H9 (cell line): ENCODE measurements at regions not wholly inside any gene's neighbourhood (a gene's known extent, or its start where the extent isn't known, plus 50 kb on each side); places are given as distances from the start of the nearest gene placed in this dataset.

Experiments used
- DNase-seq: peaks from one replicate; pipeline ENCODE4 v3.0.0-alpha.2; 2017
- H2AFZ ChIP-seq: one replicate; pipeline ENCODE4 v1.6.1; 2013; ENCODE audit warnings: mild to moderate bottlenecking, low read length, control low read depth, moderate library complexity
- H2AK5ac ChIP-seq: 2 replicates; pipeline ENCODE4 v1.6.1; 2013; ENCODE audit warnings: low read length, control low read depth, mixed read lengths; ENCODE audit not compliant: insufficient read length
- H2BK120ac ChIP-seq: one replicate; pipeline ENCODE4 v1.6.1; 2013; ENCODE audit warnings: low read depth, mild to moderate bottlenecking, low read length, control low read depth, inconsistent platforms; ENCODE audit not compliant: poor library complexity, severe bottlenecking
- H2BK12ac ChIP-seq: 2 replicates; pipeline ENCODE4 v1.6.1; 2013; ENCODE audit warnings: low read length, control low read depth, mixed read lengths, low read depth; ENCODE audit not compliant: insufficient read length
- H2BK15ac ChIP-seq: 2 replicates; pipeline ENCODE4 v1.6.1; 2013; ENCODE audit warnings: low read depth, low read length, control low read depth
- H2BK20ac ChIP-seq: one replicate; pipeline ENCODE4 v1.6.1; 2013; ENCODE audit warnings: low read depth, mild to moderate bottlenecking, low read length, control low read depth, inconsistent platforms; ENCODE audit not compliant: poor library complexity, severe bottlenecking
- H2BK5ac ChIP-seq: 2 replicates; pipeline ENCODE4 v1.6.1; 2013; ENCODE audit warnings: low read length, control low read depth, mixed read lengths; ENCODE audit not compliant: insufficient read length
- H3K14ac ChIP-seq: 2 replicates; pipeline ENCODE4 v1.6.1; 2013; ENCODE audit warnings: low read length, control low read depth; ENCODE audit not compliant: insufficient read depth
- H3K18ac ChIP-seq: 2 replicates; pipeline ENCODE4 v1.6.1; 2013; ENCODE audit warnings: low read depth, mild to moderate bottlenecking, mixed read lengths, low read length, control low read depth; ENCODE audit not compliant: insufficient read length
- H3K23ac ChIP-seq: 2 replicates; pipeline ENCODE4 v1.6.1; 2013; ENCODE audit warnings: low read length, control low read depth, mixed read lengths, low read depth; ENCODE audit not compliant: insufficient read length
- H3K23me2 ChIP-seq: 2 replicates; pipeline ENCODE4 v1.6.1; 2013; ENCODE audit warnings: low read depth, mild to moderate bottlenecking, mixed read lengths, low read length, control low read depth; ENCODE audit not compliant: insufficient read length, poor library complexity, severe bottlenecking
- H3K27ac ChIP-seq: 2 replicates; pipeline ENCODE4 v1.5.1; 2013; ENCODE audit warnings: low read length, control low read depth, mixed read lengths, low read depth; ENCODE audit not compliant: insufficient read length
- H3K27me3 ChIP-seq: 2 replicates; pipeline ENCODE4 v1.6.1; 2013; ENCODE audit warnings: low read length, control low read depth, inconsistent platforms; ENCODE audit not compliant: insufficient read depth
- H3K4ac ChIP-seq: 2 replicates; pipeline ENCODE4 v1.6.1; 2013; ENCODE audit warnings: low read depth, mild to moderate bottlenecking, control low read depth, inconsistent platforms, low read length, moderate library complexity
- H3K4me1 ChIP-seq: 2 replicates; pipeline ENCODE4 v1.6.1; 2013; ENCODE audit warnings: low read length, control low read depth, inconsistent platforms; ENCODE audit not compliant: insufficient read depth
- H3K4me2 ChIP-seq: 2 replicates; pipeline ENCODE4 v1.6.1; 2013; ENCODE audit warnings: low read length, control low read depth, mixed read lengths; ENCODE audit not compliant: insufficient read length, insufficient read depth
- H3K56ac ChIP-seq: 2 replicates; pipeline ENCODE4 v1.6.1; 2013; ENCODE audit warnings: low read depth, mild to moderate bottlenecking, mixed read lengths, low read length, control low read depth; ENCODE audit not compliant: insufficient read length
- H3K79me1 ChIP-seq: 2 replicates; pipeline ENCODE4 v1.6.1; 2013; ENCODE audit warnings: low read depth, mild to moderate bottlenecking, moderate library complexity, low read length, control low read depth, inconsistent platforms; ENCODE audit not compliant: insufficient read depth, poor library complexity, severe bottlenecking
- H3K79me2 ChIP-seq: 2 replicates; pipeline ENCODE4 v1.6.1; 2013; ENCODE audit warnings: low read length, control low read depth, inconsistent platforms; ENCODE audit not compliant: insufficient read depth
- H3K9ac ChIP-seq: 2 replicates; pipeline ENCODE4 v1.6.1; 2013; ENCODE audit warnings: low read length, control low read depth, mixed read lengths; ENCODE audit not compliant: insufficient read length; ENCODE audit errors: extremely low read depth
- H3K9me3 ChIP-seq: one replicate; pipeline ENCODE4 v1.6.1; 2013; ENCODE audit warnings: low read depth, low read length, inconsistent platforms; ENCODE audit not compliant: control insufficient read depth
- H3T11ph ChIP-seq: one replicate; pipeline ENCODE4 v1.6.1; 2013; ENCODE audit warnings: mild to moderate bottlenecking, low read length, control low read depth, inconsistent platforms
- H4K20me1 ChIP-seq: one replicate; pipeline ENCODE4 v1.6.1; 2013; ENCODE audit not compliant: control insufficient read depth, insufficient read length, insufficient read depth
- H4K5ac ChIP-seq: 2 replicates; pipeline ENCODE4 v1.6.1; 2013; ENCODE audit warnings: low read depth, mild to moderate bottlenecking, mixed read lengths, low read length, control low read depth; ENCODE audit not compliant: insufficient read length
- H4K8ac ChIP-seq: replicated peaks from 2 replicates; pipeline ENCODE4 v1.6.1; 2013; ENCODE audit warnings: low read length, control low read depth, mixed read lengths, low read depth; ENCODE audit not compliant: insufficient read length
- H4K91ac ChIP-seq: 2 replicates; pipeline ENCODE4 v1.6.1; 2013; ENCODE audit warnings: low read depth, mild to moderate bottlenecking, moderate library complexity, mixed read lengths, low read length, control low read depth; ENCODE audit not compliant: insufficient read length
- H3K27ac Mint-ChIP-seq, 3 experiments: 2 replicates in 2 of 3; 3 replicates in 1 of 3; pipeline ENCODE4 v1.8.0; 2020 to 2021; ENCODE audit warnings: mixed read lengths in 3 of 3, mild to moderate bottlenecking in 1 of 3, moderate library complexity in 1 of 3
- H3K27me3 Mint-ChIP-seq: 2 replicates; pipeline ENCODE4 v1.8.0; 2021; ENCODE audit warnings: low read depth, mild to moderate bottlenecking, moderate library complexity, mixed read lengths
- H3K36me3 Mint-ChIP-seq, 3 experiments: 2 replicates in 2 of 3; 3 replicates in 1 of 3; pipeline ENCODE4 v1.8.0; 2020 to 2021; ENCODE audit warnings: low read depth in 3 of 3, mixed read lengths in 3 of 3; ENCODE audit not compliant: insufficient read depth in 1 of 3
- H3K4me1 Mint-ChIP-seq, 2 experiments: 2 replicates each; pipeline ENCODE4 v1.8.0; 2020; ENCODE audit warnings: mixed read lengths in 2 of 2
- H3K4me3 Mint-ChIP-seq, 2 experiments: 2 replicates in 1 of 2; 3 replicates in 1 of 2; pipeline ENCODE4 v1.8.0; 2020 to 2021; ENCODE audit warnings: mild to moderate bottlenecking in 2 of 2, mixed read lengths in 2 of 2, moderate library complexity in 1 of 2
- H3K9me3 Mint-ChIP-seq, 2 experiments: 2 replicates in 1 of 2; 3 replicates in 1 of 2; pipeline ENCODE4 v1.8.0; 2020; ENCODE audit warnings: mild to moderate bottlenecking in 2 of 2, mixed read lengths in 2 of 2, moderate library complexity in 1 of 2
- CTCF ChIP-seq: fragments of 200-600 bp; sonication (generic); conservative IDR thresholded peaks from 3 replicates; pipeline ENCODE4 v1.8.0; 2021; ENCODE audit warnings: antibody characterized with exemption, mild to moderate bottlenecking
- WGBS: extraction: QIAGEN DNeasy Blood & Tissue Kit; methylation state at CpG from one replicate; pipeline ENCODE4 v1.1.7; 2013; ENCODE audit warnings: missing lambda C conversion rate, low lambda C conversion rate, mixed read lengths; ENCODE audit not compliant: insufficient read length; ENCODE audit errors: extremely low coverage; 5-methylcytosine and 5-hydroxymethylcytosine counted together

- no CpG with 5 or more reads among the region's 1 CpG for WGBS
Measured at GRCh38 chr6:112735129-112735528, 388.0 kb downstream of the RFPL4B start.

More at GRCh38 chr6:112735129-112735528, 388.0 kb downstream of the RFPL4B start:
- H3T11ph ChIP-seq, result no peak overlapping the region
- no peak overlapping the region for H3K18ac ChIP-seq
- H3K4me2 ChIP-seq, result no peak overlapping the region
- H3K79me2 ChIP-seq, result no peaks in the 10 kb centered on the region
- H4K91ac ChIP-seq, result no peak overlapping the region
- no peak for TF ChIP-seq CTCF
- no peaks in the 10 kb centered on the region for H3K4me1 ChIP-seq
- H4K20me1 ChIP-seq, result no peaks in the 10 kb centered on the region
- no peak overlapping the region for H2AFZ ChIP-seq
- H3K23ac ChIP-seq, result no peak overlapping the region
- H3K4me1 Mint-ChIP-seq, result no peaks in the 10 kb centered on the region
- no peaks in the 10 kb centered on the region for H3K27me3 Mint-ChIP-seq
- no peaks in the 10 kb centered on the region for H3K27me3 ChIP-seq
- no peak overlapping the region for H4K8ac ChIP-seq
- H3K79me1 ChIP-seq, result no peaks in the 10 kb centered on the region
- H4K5ac ChIP-seq, result no peak overlapping the region
- peaks cover 0 to 4% of the 10 kb centered on the region in 2 experiments; a peak in 3 of 5 replicates for H3K9me3 Mint-ChIP-seq
- no peak overlapping the region for H3K27ac Mint-ChIP-seq
- H2BK20ac ChIP-seq, result no peak overlapping the region
- no peaks in the 10 kb centered on the region for H3K9me3 ChIP-seq
- no peak overlapping the region for H2AK5ac ChIP-seq
- H2BK120ac ChIP-seq, result no peak overlapping the region
- no peak overlapping the region for H3K56ac ChIP-seq
- no peak overlapping the region for H3K4ac ChIP-seq
- no peak overlapping the region for H3K9ac ChIP-seq
- H3K36me3 Mint-ChIP-seq, result no peaks in the 10 kb centered on the region; a peak in 3 of 7 replicates
- no peak overlapping the region for H3K4me3 Mint-ChIP-seq
- no peak overlapping the region for H2BK12ac ChIP-seq
- DNase-seq, result no peak
- no peak overlapping the region for H2BK15ac ChIP-seq
- no peak overlapping the region for H3K27ac ChIP-seq
- no peak overlapping the region for H3K14ac ChIP-seq
- H3K23me2 ChIP-seq, result no peaks in the 10 kb centered on the region
- no peak overlapping the region for H2BK5ac ChIP-seq
